GM13977 (cell line): ENCODE measurements at regions not wholly inside any gene's neighbourhood (a gene's known extent, or its start where the extent isn't known, plus 50 kb on each side); places are given as distances from the start of the nearest gene placed in this dataset.

Experiments
- DNase-seq: peaks from one replicate; pipeline ENCODE4 v3.0.0; 2012; ENCODE audit warnings: low spot score
- CTCF ChIP-seq: IDR thresholded peaks from 2 replicates; pipeline ENCODE4 v1.5.1; 2012; ENCODE audit warnings: mild to moderate bottlenecking, control low read depth; ENCODE audit not compliant: insufficient read depth; ENCODE audit errors: extremely low read depth, missing control alignments
- in situ Hi-C: fragments of 300-500 bp; cut with MboI; formaldehyde crosslinking; loops from one replicate; pipeline ENCODE4 v1.12.0; 2022; ENCODE audit warnings: low sequenced_read_pairs, low pct_unique_long_range_greater_than_20kb, mixed read lengths, inconsistent platforms; ENCODE audit not compliant: unreplicated experiment

GRCh38 chr20:57061051-57061900 lies 205.2 kb downstream of the BMP7 start:
- DNase-seq, result no peak
- in situ Hi-C loops, result no loop called here
- no peak for TF ChIP-seq CTCF

GRCh38 chr20:57062241-57062640 lies 204.2 kb downstream of the BMP7 start:
- no peak for TF ChIP-seq CTCF

GRCh38 chr20:57062696-57063270 lies 203.7 kb downstream of the BMP7 start:
- no peak for DNase-seq
- no peak for TF ChIP-seq CTCF
- in situ Hi-C loops, result no loop called here

More at GRCh38 chr20:57062241-57062640, 204.2 kb downstream of the BMP7 start:
- in situ Hi-C loops, result no loop called here
- DNase-seq, result no peak

- no peak for DNase-seq
- TF ChIP-seq CTCF, result no peak
- in situ Hi-C loops, result no loop called here
Observed at GRCh38 chr20:57064836-57065235, 201.6 kb downstream of the BMP7 start.

- no peak for DNase-seq
- no peak for TF ChIP-seq CTCF
- in situ Hi-C loops, result no loop called here
Observed at GRCh38 chr20:57065646-57066045, 200.8 kb downstream of the BMP7 start.

GRCh38 chr20:57066126-57066900 lies 200.1 kb downstream of the BMP7 start:
- no peak for TF ChIP-seq CTCF
- in situ Hi-C loops, result no loop called here
- DNase-seq, result no peak
